HCT116 (cell line): ENCODE measurements at regions not wholly inside any gene's neighbourhood (a gene's known extent, or its start where the extent isn't known, plus 50 kb on each side); places are given as distances from the start of the nearest gene placed in this dataset.

Experiments used
- ATAC-seq: fragments of 200-7000 bp; cut with Tn5 transposase; 2 replicates; pipeline ENCODE4 v1.9.1; 2020; ENCODE audit warnings: mild to moderate bottlenecking, moderate library complexity
- BruUV-seq: library from RNA; stranded (reverse); fragments of 400-500 nt; replicated peaks from 2 replicates; lab custom pipeline; 2021; lab: Mats Ljungman, UMichigan
- CTCF ChIA-PET: fragments of 300-600 bp; sonication (Branson Sonifier 250); formaldehyde crosslinking; loops from one replicate; lab custom pipeline; 2021; ENCODE audit warnings: antibody characterized with exemption; lab: Charles Lee
- POLR2A ChIA-PET: fragments of 300-600, 350-600 bp; sonication (Branson Sonifier 250); formaldehyde crosslinking; loops from one replicate; lab custom pipeline; 2021; ENCODE audit warnings: antibody characterized with exemption; lab: Charles Lee
- RAD21 ChIA-PET, 2 experiments: fragments of 300-600 bp; sonication (Branson Sonifier 250); formaldehyde crosslinking; loops; one replicate each; lab custom pipeline; 2023; ENCODE audit warnings: low total read pairs in 2 of 2; ENCODE audit not compliant: uncharacterized antibody in 2 of 2, unreplicated experiment in 2 of 2, low non-redundant PET in 1 of 2; lab: Charles Lee
- DNase-seq: peaks from one replicate; pipeline ENCODE4 v3.0.0-alpha.2; 2010; ENCODE audit warnings: low read depth, low spot score
- H2AFZ ChIP-seq: fragments of 200-600 bp; shearing (Covaris generic), sonication (generic); 2 replicates; pipeline ENCODE4 v1.6.1; 2017; ENCODE audit warnings: low read depth, mixed run types, mixed read lengths, antibody characterized with exemption, low read length; ENCODE audit not compliant: poor library complexity, severe bottlenecking
- H3K27ac ChIP-seq: 2 replicates; pipeline ENCODE4 v1.5.1; 2012; ENCODE audit warnings: low read depth, low read length
- H3K27me3 ChIP-seq: fragments of 200-600 bp; sonication (generic); 2 replicates; pipeline ENCODE4 v1.6.1; 2016; ENCODE audit warnings: mixed run types, low read length, mixed read lengths; ENCODE audit not compliant: insufficient read depth
- H3K36me3 ChIP-seq, 2 experiments: fragments of 200-500 bp in 1 of 2; fragments of 200-600 bp in 1 of 2; sonication (Bioruptor generic) in 1 of 2; sonication (generic) in 1 of 2; 2 replicates each; pipeline versions ENCODE4 v1.5.1 to v1.6.1; 2014 to 2016; ENCODE audit warnings: low read length in 2 of 2, inconsistent platforms in 1 of 2, mixed read lengths in 1 of 2, mixed run types in 1 of 2; ENCODE audit not compliant: insufficient read depth in 2 of 2, control insufficient read depth in 1 of 2
- H3K4me1 ChIP-seq, 2 experiments: fragments of 200-600 bp in 1 of 2; sonication (generic) in 1 of 2; 2 replicates each; pipeline versions ENCODE4 v1.5.1 to v1.6.1; 2012 to 2017; ENCODE audit warnings: low read length in 2 of 2, inconsistent platforms in 1 of 2, mild to moderate bottlenecking in 1 of 2, mixed read lengths in 1 of 2, mixed run types in 1 of 2, moderate library complexity in 1 of 2; ENCODE audit not compliant: insufficient read depth in 2 of 2, control insufficient read depth in 1 of 2
- H3K4me2 ChIP-seq: fragments of 200-600 bp; sonication (generic); 2 replicates; pipeline ENCODE4 v1.6.1; 2017; ENCODE audit warnings: mixed run types, low read length, mixed read lengths
- H3K4me3 ChIP-seq, 2 experiments: fragments of 200-600 bp in 1 of 2; sonication (generic) in 1 of 2; replicated peaks in 1 of 2; 2 replicates each; pipeline ENCODE4 v1.5.1; 2011 to 2016; ENCODE audit warnings: low read length in 2 of 2, control low read depth in 1 of 2, low read depth in 1 of 2, mild to moderate bottlenecking in 1 of 2, mixed read lengths in 1 of 2, mixed run types in 1 of 2
- H3K79me2 ChIP-seq: fragments of 200-600 bp; sonication (generic); 2 replicates; pipeline ENCODE4 v1.6.1; 2017; ENCODE audit warnings: mild to moderate bottlenecking, mixed run types, low read length, moderate library complexity, mixed read lengths; ENCODE audit not compliant: insufficient read depth
- H3K9ac ChIP-seq: fragments of 200-600 bp; sonication (generic); 2 replicates; pipeline ENCODE4 v1.6.1; 2016; ENCODE audit warnings: low read length, mixed read lengths
- H3K9me2 ChIP-seq: fragments of 200-600 bp; sonication (generic), shearing (Covaris generic); 2 replicates; pipeline ENCODE4 v1.6.1; 2017; ENCODE audit warnings: mixed run types, mild to moderate bottlenecking, moderate library complexity; ENCODE audit not compliant: insufficient read depth
- H3K9me3 ChIP-seq, 2 experiments: fragments of 200-500 bp in 1 of 2; fragments of 200-600 bp in 1 of 2; sonication (Bioruptor generic) in 1 of 2; sonication (generic) in 1 of 2; 2 replicates each; pipeline ENCODE4 v1.6.1; 2014 to 2017; ENCODE audit warnings: low read length in 2 of 2, mixed read lengths in 2 of 2, inconsistent platforms in 1 of 2, low read depth in 1 of 2, mild to moderate bottlenecking in 1 of 2, mixed run types in 1 of 2, moderate library complexity in 1 of 2; ENCODE audit not compliant: control insufficient read depth in 1 of 2, insufficient read depth in 1 of 2
- H4K20me1 ChIP-seq: fragments of 200-600 bp; sonication (generic), shearing (Covaris generic); 2 replicates; pipeline ENCODE4 v1.6.1; 2017; ENCODE audit warnings: mixed run types, mild to moderate bottlenecking, moderate library complexity; ENCODE audit not compliant: insufficient read depth
- EZH2 ChIP-seq: fragments of 200-600 bp; sonication (generic); IDR thresholded peaks from 2 replicates; pipeline ENCODE4 v1.6.1; 2017; ENCODE audit warnings: antibody characterized with exemption, mixed run types
- FOSL1 ChIP-seq: IDR thresholded peaks from 2 replicates; pipeline ENCODE4 v1.6.1; 2012; ENCODE audit warnings: low read depth
- JUND ChIP-seq: IDR thresholded peaks from 2 replicates; pipeline ENCODE4 v1.6.1; 2012
- POLR2A ChIP-seq: IDR thresholded peaks from 2 replicates; pipeline ENCODE4 v1.7.0; 2011; ENCODE audit warnings: borderline replicate concordance; ENCODE audit not compliant: insufficient read depth, insufficient read length; ENCODE audit errors: extremely low read depth
- TCF7L2 ChIP-seq: IDR thresholded peaks from 2 replicates; pipeline ENCODE4 v1.7.0; 2011; ENCODE audit warnings: borderline replicate concordance, inconsistent platforms; ENCODE audit not compliant: insufficient read depth, insufficient read length; ENCODE audit errors: extremely low read depth
- ZNF274 ChIP-seq: fragments of 200-500 bp; sonication (Bioruptor generic); IDR thresholded peaks from 2 replicates; pipeline ENCODE4 v1.6.1; 2014; ENCODE audit warnings: mild to moderate bottlenecking, low read depth, low read length, inconsistent platforms
- intact Hi-C: fragments of 100-400 bp; cut with micrococcal nuclease; formaldehyde crosslinking; loops from 2 replicates; pipeline ENCODE4 v1.10.0; 2022
- TF ChIP-seq, protein P1 (sequence below): IDR thresholded peaks from 2 replicates; pipeline ENCODE4 v1.6.1; 2012; ENCODE audit warnings: low read depth
- TF ChIP-seq, protein P2 (sequence below), 3 experiments: fragments of 200-600 bp in 1 of 3; sonication (generic) in 1 of 3; IDR thresholded peaks in 2 of 3; conservative IDR thresholded peaks in 1 of 3; 2 replicates each; pipeline ENCODE4 v1.5.1; 2012 to 2017; ENCODE audit warnings: low read depth in 2 of 3, low read length in 2 of 3, antibody characterized with exemption in 1 of 3, borderline replicate concordance in 1 of 3, control low read depth in 1 of 3, mild to moderate bottlenecking in 1 of 3, mixed read lengths in 1 of 3, mixed run types in 1 of 3, moderate library complexity in 1 of 3; ENCODE audit not compliant: insufficient read depth in 1 of 3
- TF ChIP-seq, protein P3 (sequence below): IDR thresholded peaks from 2 replicates; pipeline ENCODE4 v1.6.1; 2012

DNA sequence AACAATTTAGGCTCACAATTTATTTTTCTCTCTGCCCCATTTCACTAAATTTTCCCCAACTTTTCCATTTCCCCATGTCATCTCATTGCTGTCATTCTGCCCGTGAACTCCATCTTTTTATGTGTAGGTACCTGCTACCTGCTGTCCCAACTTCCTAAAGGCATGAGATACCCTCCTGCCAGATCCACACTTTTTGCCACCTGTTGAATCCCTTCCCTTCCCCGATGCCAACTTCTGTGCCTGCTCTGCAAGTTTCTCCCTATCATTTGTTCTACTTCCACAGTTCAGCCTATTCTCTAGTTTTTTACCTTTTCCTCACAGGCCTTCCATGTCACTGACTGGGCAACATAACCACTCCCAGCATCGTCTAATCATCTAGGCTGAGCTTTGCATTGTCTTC, 607.5 kb upstream of the KLF12 start:
- no peak for TF ChIP-seq JUND
- TF ChIP-seq, protein P1, sequence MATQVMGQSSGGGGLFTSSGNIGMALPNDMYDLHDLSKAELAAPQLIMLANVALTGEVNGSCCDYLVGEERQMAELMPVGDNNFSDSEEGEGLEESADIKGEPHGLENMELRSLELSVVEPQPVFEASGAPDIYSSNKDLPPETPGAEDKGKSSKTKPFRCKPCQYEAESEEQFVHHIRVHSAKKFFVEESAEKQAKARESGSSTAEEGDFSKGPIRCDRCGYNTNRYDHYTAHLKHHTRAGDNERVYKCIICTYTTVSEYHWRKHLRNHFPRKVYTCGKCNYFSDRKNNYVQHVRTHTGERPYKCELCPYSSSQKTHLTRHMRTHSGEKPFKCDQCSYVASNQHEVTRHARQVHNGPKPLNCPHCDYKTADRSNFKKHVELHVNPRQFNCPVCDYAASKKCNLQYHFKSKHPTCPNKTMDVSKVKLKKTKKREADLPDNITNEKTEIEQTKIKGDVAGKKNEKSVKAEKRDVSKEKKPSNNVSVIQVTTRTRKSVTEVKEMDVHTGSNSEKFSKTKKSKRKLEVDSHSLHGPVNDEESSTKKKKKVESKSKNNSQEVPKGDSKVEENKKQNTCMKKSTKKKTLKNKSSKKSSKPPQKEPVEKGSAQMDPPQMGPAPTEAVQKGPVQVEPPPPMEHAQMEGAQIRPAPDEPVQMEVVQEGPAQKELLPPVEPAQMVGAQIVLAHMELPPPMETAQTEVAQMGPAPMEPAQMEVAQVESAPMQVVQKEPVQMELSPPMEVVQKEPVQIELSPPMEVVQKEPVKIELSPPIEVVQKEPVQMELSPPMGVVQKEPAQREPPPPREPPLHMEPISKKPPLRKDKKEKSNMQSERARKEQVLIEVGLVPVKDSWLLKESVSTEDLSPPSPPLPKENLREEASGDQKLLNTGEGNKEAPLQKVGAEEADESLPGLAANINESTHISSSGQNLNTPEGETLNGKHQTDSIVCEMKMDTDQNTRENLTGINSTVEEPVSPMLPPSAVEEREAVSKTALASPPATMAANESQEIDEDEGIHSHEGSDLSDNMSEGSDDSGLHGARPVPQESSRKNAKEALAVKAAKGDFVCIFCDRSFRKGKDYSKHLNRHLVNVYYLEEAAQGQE: no peak
- TF ChIP-seq FOSL1: no peak
- TF ChIP-seq, protein P2, sequence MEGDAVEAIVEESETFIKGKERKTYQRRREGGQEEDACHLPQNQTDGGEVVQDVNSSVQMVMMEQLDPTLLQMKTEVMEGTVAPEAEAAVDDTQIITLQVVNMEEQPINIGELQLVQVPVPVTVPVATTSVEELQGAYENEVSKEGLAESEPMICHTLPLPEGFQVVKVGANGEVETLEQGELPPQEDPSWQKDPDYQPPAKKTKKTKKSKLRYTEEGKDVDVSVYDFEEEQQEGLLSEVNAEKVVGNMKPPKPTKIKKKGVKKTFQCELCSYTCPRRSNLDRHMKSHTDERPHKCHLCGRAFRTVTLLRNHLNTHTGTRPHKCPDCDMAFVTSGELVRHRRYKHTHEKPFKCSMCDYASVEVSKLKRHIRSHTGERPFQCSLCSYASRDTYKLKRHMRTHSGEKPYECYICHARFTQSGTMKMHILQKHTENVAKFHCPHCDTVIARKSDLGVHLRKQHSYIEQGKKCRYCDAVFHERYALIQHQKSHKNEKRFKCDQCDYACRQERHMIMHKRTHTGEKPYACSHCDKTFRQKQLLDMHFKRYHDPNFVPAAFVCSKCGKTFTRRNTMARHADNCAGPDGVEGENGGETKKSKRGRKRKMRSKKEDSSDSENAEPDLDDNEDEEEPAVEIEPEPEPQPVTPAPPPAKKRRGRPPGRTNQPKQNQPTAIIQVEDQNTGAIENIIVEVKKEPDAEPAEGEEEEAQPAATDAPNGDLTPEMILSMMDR (IDR thresholded peaks at IDR 0.05 in 2 of 3, conservative IDR thresholded peaks at IDR 0.05 in 1 of 3; ENCODE audit: borderline replicate concordance in 1 of 3, insufficient read depth in 1 of 3, low read depth in 2 of 3, low read length in 2 of 3): no peak
- no peak for TF ChIP-seq POLR2A
- TF ChIP-seq EZH2: no peak
- no peak for TF ChIP-seq TCF7L2
- TF ChIP-seq ZNF274: no peak
- TF ChIP-seq, protein P3, sequence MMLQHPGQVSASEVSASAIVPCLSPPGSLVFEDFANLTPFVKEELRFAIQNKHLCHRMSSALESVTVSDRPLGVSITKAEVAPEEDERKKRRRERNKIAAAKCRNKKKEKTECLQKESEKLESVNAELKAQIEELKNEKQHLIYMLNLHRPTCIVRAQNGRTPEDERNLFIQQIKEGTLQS: no peak
- TF ChIP-seq, all 23 proteins: peak for 0
- Histone ChIP-seq H3K27ac (no peak overlapping the region), H3K9me3 (no peaks in the 10 kb centered on the region), H3K9ac (no peak overlapping the region), H3K27me3 (no peaks in the 10 kb centered on the region), H2AFZ (no peak overlapping the region), H3K4me3 (no peak overlapping the region), H3K4me2 (no peak overlapping the region), H3K9me2 (no peaks in the 10 kb centered on the region), H3K79me2 (no peaks in the 10 kb centered on the region), H4K20me1 (no peaks in the 10 kb centered on the region), H3K4me1 (no peaks in the 10 kb centered on the region), H3K36me3 (no peaks in the 10 kb centered on the region)
- DNase-seq (no peak), ATAC-seq (no peak)
- intact Hi-C loops: no loop called here
- BruUV-seq: no TSS peak
- CTCF ChIA-PET: no interaction called here
- POLR2A ChIA-PET: no interaction called here
- RAD21 ChIA-PET: no interaction called here
